WTC11 (cell line): ENCODE measurements at regions not wholly inside any gene's neighbourhood (a gene's known extent, or its start where the extent isn't known, plus 50 kb on each side); places are given as distances from the start of the nearest gene placed in this dataset.

Experiments used
- ATAC-seq: fragments of 200-7000 bp; cut with Tn5 transposase; 2 replicates; pipeline ENCODE4 v1.10.0; 2021; ENCODE audit warnings: mild to moderate bottlenecking, moderate library complexity
- CTCF ChIA-PET: fragments of 300-600 bp; sonication (Branson Sonifier 250); formaldehyde crosslinking; loops from one replicate; lab custom pipeline; 2021; ENCODE audit warnings: antibody characterized with exemption; lab: Charles Lee
- POLR2A ChIA-PET: fragments of 350-600 bp; sonication (Branson Sonifier 250); formaldehyde crosslinking; loops from one replicate; lab custom pipeline; 2021; ENCODE audit warnings: antibody characterized with exemption; lab: Charles Lee
- DNase-seq: peaks from one replicate; pipeline ENCODE4 v3.0.0; 2021; ENCODE audit warnings: low spot score
- H3K27ac Mint-ChIP-seq: 2 replicates; pipeline ENCODE4 v1.8.0; 2021; ENCODE audit warnings: mixed read lengths
- H3K27me3 Mint-ChIP-seq: 2 replicates; pipeline ENCODE4 v1.8.0; 2021; ENCODE audit warnings: low read depth, mild to moderate bottlenecking, moderate library complexity, mixed read lengths
- H3K36me3 Mint-ChIP-seq: 2 replicates; pipeline ENCODE4 v1.8.0; 2021; ENCODE audit warnings: mixed read lengths
- H3K4me1 Mint-ChIP-seq: 2 replicates; pipeline ENCODE4 v1.8.0; 2022; ENCODE audit warnings: mixed read lengths
- H3K4me3 Mint-ChIP-seq: 2 replicates; pipeline ENCODE4 v1.8.0; 2021; ENCODE audit warnings: mild to moderate bottlenecking, moderate library complexity, mixed read lengths
- H3K9me3 Mint-ChIP-seq: 2 replicates; pipeline ENCODE4 v1.8.0; 2021; ENCODE audit warnings: mixed read lengths
- ARID4B ChIP-seq: sonication (generic); formaldehyde crosslinking; IDR thresholded peaks from 2 replicates; pipeline ENCODE4 v1.8.0; 2023; ENCODE audit warnings: missing genetic modification reagents, mild to moderate bottlenecking, borderline replicate concordance
- ATF2 ChIP-seq: sonication (generic); formaldehyde crosslinking; IDR thresholded peaks from 2 replicates; pipeline ENCODE4 v1.8.1; 2022; ENCODE audit warnings: low read depth, missing genetic modification reagents, borderline replicate concordance
- CREM ChIP-seq: sonication (generic); formaldehyde crosslinking; IDR thresholded peaks from 2 replicates; pipeline ENCODE4 v1.8.1; 2022; ENCODE audit warnings: mild to moderate bottlenecking, missing genetic modification reagents, moderate library complexity
- E2F4 ChIP-seq: sonication (generic); formaldehyde crosslinking; IDR thresholded peaks from 2 replicates; pipeline ENCODE4 v1.8.1; 2022; ENCODE audit warnings: low read depth, mild to moderate bottlenecking, moderate library complexity, missing genetic modification reagents, borderline replicate concordance
- E2F5 ChIP-seq: sonication (generic); formaldehyde crosslinking; IDR thresholded peaks from 2 replicates; pipeline ENCODE4 v1.8.1; 2022; ENCODE audit warnings: mild to moderate bottlenecking, moderate library complexity, missing genetic modification reagents
- ELF4 ChIP-seq: sonication (generic); formaldehyde crosslinking; IDR thresholded peaks from 2 replicates; pipeline ENCODE4 v1.8.1; 2022; ENCODE audit warnings: low read depth, mild to moderate bottlenecking, moderate library complexity, missing genetic modification reagents
- ETV6 ChIP-seq: sonication (generic); formaldehyde crosslinking; IDR thresholded peaks from 2 replicates; pipeline ENCODE4 v1.8.1; 2022; ENCODE audit warnings: mild to moderate bottlenecking, missing genetic modification reagents
- GRHL2 ChIP-seq: fragments of 250-450 bp; sonication (Bioruptor Pico); IDR thresholded peaks from 2 replicates; pipeline ENCODE4 v1.8.0; 2022; ENCODE audit warnings: mild to moderate bottlenecking, moderate library complexity; ENCODE audit not compliant: insufficient replicate concordance, severe bottlenecking
- GTF2I ChIP-seq: fragments of 250-450 bp; sonication (Bioruptor Pico); conservative IDR thresholded peaks from 2 replicates; pipeline ENCODE4 v1.4.0; 2021; ENCODE audit warnings: mild to moderate bottlenecking
- HMGXB4 ChIP-seq: sonication (generic); formaldehyde crosslinking; IDR thresholded peaks from 2 replicates; pipeline ENCODE4 v1.8.1; 2023; ENCODE audit warnings: mild to moderate bottlenecking, moderate library complexity, missing genetic modification reagents
- MAX ChIP-seq: sonication (generic); formaldehyde crosslinking; IDR thresholded peaks from 2 replicates; pipeline ENCODE4 v1.8.0; 2022; ENCODE audit warnings: mild to moderate bottlenecking, missing genetic modification reagents
- MXD4 ChIP-seq: fragments of 250-450 bp; sonication (Bioruptor Pico); IDR thresholded peaks from 2 replicates; pipeline ENCODE4 v1.8.0; 2021; ENCODE audit warnings: mild to moderate bottlenecking, moderate library complexity, borderline replicate concordance
- SOX15 ChIP-seq: fragments of 250-450 bp; sonication (Bioruptor Pico); IDR thresholded peaks from 2 replicates; pipeline ENCODE4 v1.9.0; 2021; ENCODE audit warnings: mild to moderate bottlenecking
- TEAD4 ChIP-seq: sonication (generic); formaldehyde crosslinking; IDR thresholded peaks from 2 replicates; pipeline ENCODE4 v1.8.0; 2022; ENCODE audit warnings: mild to moderate bottlenecking, missing genetic modification reagents
- USF1 ChIP-seq: sonication (generic); formaldehyde crosslinking; IDR thresholded peaks from 2 replicates; pipeline ENCODE4 v1.8.0; 2022; ENCODE audit warnings: mild to moderate bottlenecking, missing genetic modification reagents
- ZNF425 ChIP-seq: fragments of 250-450 bp; sonication (Bioruptor Pico); conservative IDR thresholded peaks from 2 replicates; pipeline ENCODE4 v1.9.0; 2021; ENCODE audit warnings: mild to moderate bottlenecking
- ZNF512 ChIP-seq: sonication (generic); formaldehyde crosslinking; IDR thresholded peaks from 2 replicates; pipeline ENCODE4 v1.8.1; 2022; ENCODE audit warnings: missing genetic modification reagents, borderline replicate concordance
- ZSCAN18 ChIP-seq: fragments of 250-450 bp; sonication (Bioruptor Pico); IDR thresholded peaks from 2 replicates; pipeline ENCODE4 v2.1.2; 2022; ENCODE audit warnings: mild to moderate bottlenecking, moderate library complexity

GRCh38 chr2:122333932-122334331 is 578.5 kb downstream of the TSN start:
- no peaks in the 10 kb centered on the region for H3K4me1 Mint-ChIP-seq
- no peak overlapping the region for H3K4me3 Mint-ChIP-seq
- DNase-seq, result no peak
- no peaks in the 10 kb centered on the region for H3K36me3 Mint-ChIP-seq
- CTCF ChIA-PET, result no interaction called here
- POLR2A ChIA-PET, result no interaction called here
- TF ChIP-seq GTF2I (CRISPR knock-in tag) (no peak), E2F4 (CRISPR knock-in tag) (no peak), ELF4 (CRISPR knock-in tag) (no peak), CREM (CRISPR knock-in tag) (no peak), MXD4 (CRISPR knock-in tag) (no peak), GRHL2 (CRISPR knock-in tag) (no peak), ZNF512 (CRISPR knock-in tag) (no peak), TEAD4 (CRISPR knock-in tag) (no peak)
- TF ChIP-seq, all 79 proteins: peak for 0
- Mint-ChIP-seq H3K9me3 (0 out of 2 replicates have a peak, but pooled peaks cover 4% of the 10 kb centered on the region), H3K27me3 (no peaks in the 10 kb centered on the region), H3K27ac (no peak overlapping the region)
- no peak for ATAC-seq

GRCh38 chr2:122338000-122338399 is 582.5 kb downstream of the TSN start:
- H3K36me3 Mint-ChIP-seq, result no peaks in the 10 kb centered on the region
- TF ChIP-seq USF1, result no peak
- TF ChIP-seq HMGXB4 (CRISPR knock-in tag), result no peak
- no peak for TF ChIP-seq ZSCAN18 (CRISPR knock-in tag)
- no peak for TF ChIP-seq ZNF425 (CRISPR knock-in tag)
- no peak for TF ChIP-seq MAX (CRISPR knock-in tag)
- TF ChIP-seq E2F5 (CRISPR knock-in tag), result no peak
- TF ChIP-seq SOX15 (CRISPR knock-in tag), result no peak
- no peak for TF ChIP-seq ARID4B (CRISPR knock-in tag)
- TF ChIP-seq ATF2, result no peak
- no peak for TF ChIP-seq ETV6
- TF ChIP-seq, all 79 proteins: peak for 0
- no peak for ATAC-seq
- POLR2A ChIA-PET, result no interaction called here
- H3K4me1 Mint-ChIP-seq, result peaks cover 3% of the 10 kb centered on the region
- H3K27ac Mint-ChIP-seq, result no peak overlapping the region
- H3K4me3 Mint-ChIP-seq, result no peak overlapping the region
- DNase-seq, result no peak
- CTCF ChIA-PET, result no interaction called here
- 0 out of 2 replicates have a peak, but pooled peaks cover 4% of the 10 kb centered on the region for H3K9me3 Mint-ChIP-seq
- H3K27me3 Mint-ChIP-seq, result no peaks in the 10 kb centered on the region
